Upper lobe of right lung (tissue), 1 donor: ENCODE measurements at regions not wholly inside any gene's neighbourhood (a gene's known extent, or its start where the extent isn't known, plus 50 kb on each side); places are given as distances from the start of the nearest gene placed in this dataset.

Experiments
- ATAC-seq: fragments of 200-7000 bp; cut with Tn5 transposase; one replicate; pipeline ENCODE4 v1.9.1; 2020; ENCODE audit warnings: mild to moderate bottlenecking, moderate library complexity
- DNase-seq: peaks from one replicate; pipeline ENCODE4 v3.0.0-alpha.2; 2020
- H3K27ac ChIP-seq: fragments of 200-600 bp; one replicate; pipeline ENCODE4 v1.8.0; 2022
- H3K27me3 ChIP-seq: fragments of 200-600 bp; one replicate; pipeline ENCODE4 v1.8.0; 2022; ENCODE audit warnings: mild to moderate bottlenecking
- H3K36me3 ChIP-seq: fragments of 200-600 bp; one replicate; pipeline ENCODE4 v1.8.0; 2022
- H3K4me1 ChIP-seq: fragments of 200-600 bp; one replicate; pipeline ENCODE4 v1.8.0; 2022
- H3K4me3 ChIP-seq: fragments of 200-600 bp; one replicate; pipeline ENCODE4 v1.8.0; 2022; ENCODE audit warnings: mild to moderate bottlenecking
- H3K9me3 ChIP-seq: fragments of 200-600 bp; one replicate; pipeline ENCODE4 v1.8.0; 2022
- CTCF ChIP-seq: fragments of 200-600 bp; IDR thresholded peaks from one replicate; pipeline ENCODE4 v1.8.0; 2022; ENCODE audit warnings: antibody characterized with exemption
- intact Hi-C: fragments of 100-400 bp; cut with DNase I; formaldehyde crosslinking; loops from one replicate; pipeline ENCODE4 v1.11.0; 2022
- donor health status: DM: no; HTN: yes; CAD: no; lungs with severe emphysema.

- Histone ChIP-seq H3K36me3 (no peaks in the 10 kb centered on the region), H3K4me1 (no peaks in the 10 kb centered on the region), H3K4me3 (no peak overlapping the region), H3K27ac (no peak overlapping the region), H3K27me3 (no peaks in the 10 kb centered on the region), H3K9me3 (no peaks in the 10 kb centered on the region)
- TF ChIP-seq CTCF: no peak
- ATAC-seq: no peak
- intact Hi-C loops: no loop called here
- no peak for DNase-seq
Measured at GRCh38 chr11:119521551-119521950, 98.6 kb upstream of the THY1 start.

- H3K4me3 ChIP-seq: no peak overlapping the region
- no peak for ATAC-seq
- no peaks in the 10 kb centered on the region for H3K27me3 ChIP-seq
- intact Hi-C loops: no loop called here
- no peaks in the 10 kb centered on the region for H3K9me3 ChIP-seq
- H3K4me1 ChIP-seq: no peaks in the 10 kb centered on the region
- H3K36me3 ChIP-seq: no peaks in the 10 kb centered on the region
- TF ChIP-seq CTCF: no peak
- no peak for DNase-seq
- H3K27ac ChIP-seq: no peak overlapping the region
Measured at GRCh38 chr11:119520966-119521365, 98.0 kb upstream of the THY1 start.

- H3K4me3 ChIP-seq: no peak overlapping the region
- ATAC-seq (no peak), DNase-seq (no peak)
- TF ChIP-seq CTCF: no peak
- H3K27me3 ChIP-seq: no peaks in the 10 kb centered on the region
- H3K4me1 ChIP-seq: no peaks in the 10 kb centered on the region
- no peaks in the 10 kb centered on the region for H3K9me3 ChIP-seq
- no peaks in the 10 kb centered on the region for H3K36me3 ChIP-seq
- intact Hi-C loops: no loop called here
- H3K27ac ChIP-seq: no peak overlapping the region
Measured at GRCh38 chr11:119520400-119520799, 97.4 kb upstream of the THY1 start.

GRCh38 chr11:119519796-119520195, 96.8 kb upstream of the THY1 start:
- no peaks in the 10 kb centered on the region for H3K36me3 ChIP-seq
- intact Hi-C loops: no loop called here
- H3K4me1 ChIP-seq: no peaks in the 10 kb centered on the region
- no peak for TF ChIP-seq CTCF
- H3K4me3 ChIP-seq: no peak overlapping the region
- DNase-seq: no peak
- no peak for ATAC-seq
- no peaks in the 10 kb centered on the region for H3K9me3 ChIP-seq
- no peaks in the 10 kb centered on the region for H3K27me3 ChIP-seq
- no peak overlapping the region for H3K27ac ChIP-seq

GRCh38 chr11:119518746-119519730, 96.1 kb upstream of the THY1 start:
- ATAC-seq (no peak), DNase-seq (no peak)
- TF ChIP-seq CTCF: no peak
- intact Hi-C loops: no loop called here
- no peak overlapping the region for H3K27ac ChIP-seq
- H3K4me1 ChIP-seq: no peaks in the 10 kb centered on the region
- no peak overlapping the region for H3K4me3 ChIP-seq
- H3K27me3 ChIP-seq: no peaks in the 10 kb centered on the region
- no peaks in the 10 kb centered on the region for H3K9me3 ChIP-seq
- no peaks in the 10 kb centered on the region for H3K36me3 ChIP-seq
